Middle frontal gyrus (tissue), 1 donor: ENCODE measurements at regions not wholly inside any gene's neighbourhood (a gene's known extent, or its start where the extent isn't known, plus 50 kb on each side); places are given as distances from the start of the nearest gene placed in this dataset.
"Not testable (repeated sequence)": the region's sequence is repeated elsewhere in the genome, so short reads cannot be mapped to it uniquely, and the experiment has no call there.

Source experiments
- DNase-seq: peaks from one replicate; pipeline ENCODE4 v3.0.0-alpha.2; 2015; ENCODE audit warnings: low spot score; ENCODE audit errors: extremely low spot score

DNA sequence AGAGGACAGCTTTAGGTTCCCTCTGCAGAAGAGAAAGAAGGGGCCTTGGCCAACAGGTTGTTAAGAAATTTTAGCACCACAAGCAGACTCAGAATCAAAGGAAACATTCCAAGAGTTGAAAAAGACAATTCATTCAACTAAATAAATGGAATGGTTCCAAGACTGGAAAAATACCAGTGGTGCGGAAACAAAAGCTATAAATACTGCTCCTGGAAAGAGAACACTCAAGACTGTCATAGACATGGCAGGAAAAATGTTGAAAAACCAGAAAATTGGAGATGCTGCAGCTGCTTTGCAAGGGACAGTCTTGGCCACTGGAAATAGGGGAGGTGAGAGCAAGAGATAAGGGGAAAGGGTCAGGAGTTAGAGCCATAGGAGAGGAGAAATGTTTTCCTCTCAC lies 312.7 kb upstream of the CYRIA start:
- DNase-seq = no peak

DNA sequence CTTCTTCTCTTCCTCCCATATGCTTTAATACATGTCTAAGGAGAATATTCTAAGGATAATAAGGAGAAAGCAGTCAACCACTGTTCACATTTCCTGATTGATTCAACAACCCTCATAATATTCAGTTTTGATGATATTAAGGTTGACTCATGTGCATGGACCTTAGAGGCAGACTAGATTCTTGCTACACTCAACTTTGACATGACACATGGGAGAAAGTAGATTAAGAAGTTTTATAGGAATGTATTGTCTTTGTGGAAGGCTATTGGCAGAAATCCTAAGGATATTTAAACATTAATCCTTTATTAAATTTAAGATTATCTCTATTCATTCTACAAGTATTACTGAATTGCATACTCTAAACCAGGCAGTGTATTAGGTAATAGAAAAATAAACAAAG lies 309.1 kb upstream of the CYRIA start:
- no peak for DNase-seq

GRCh38 chr2:16973586-16974286 lies 308.1 kb upstream of the CYRIA start:
- DNase-seq = no peak

DNA sequence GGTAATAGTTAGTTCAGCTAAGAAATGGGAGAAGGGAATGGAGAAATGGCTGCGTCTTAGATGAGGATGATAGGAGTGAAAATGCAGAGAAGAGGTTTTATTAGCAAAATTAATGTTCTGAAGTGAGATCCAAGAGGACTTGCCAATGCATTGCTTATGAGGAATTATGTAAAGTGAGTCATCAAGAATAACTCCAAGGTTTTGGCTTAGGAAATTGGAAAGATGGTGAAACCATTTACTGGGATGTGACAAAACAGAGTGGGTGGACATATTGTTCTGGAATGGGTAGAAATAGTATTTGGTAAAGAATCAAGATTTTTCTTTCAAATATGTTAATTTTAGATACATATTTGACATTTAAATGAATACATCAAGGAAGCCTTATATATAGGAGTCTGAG lies 306.6 kb upstream of the CYRIA start:
- DNase-seq = no peak

GRCh38 chr2:16971722-16972234 lies 306.1 kb upstream of the CYRIA start:
- DNase-seq = no peak

DNA sequence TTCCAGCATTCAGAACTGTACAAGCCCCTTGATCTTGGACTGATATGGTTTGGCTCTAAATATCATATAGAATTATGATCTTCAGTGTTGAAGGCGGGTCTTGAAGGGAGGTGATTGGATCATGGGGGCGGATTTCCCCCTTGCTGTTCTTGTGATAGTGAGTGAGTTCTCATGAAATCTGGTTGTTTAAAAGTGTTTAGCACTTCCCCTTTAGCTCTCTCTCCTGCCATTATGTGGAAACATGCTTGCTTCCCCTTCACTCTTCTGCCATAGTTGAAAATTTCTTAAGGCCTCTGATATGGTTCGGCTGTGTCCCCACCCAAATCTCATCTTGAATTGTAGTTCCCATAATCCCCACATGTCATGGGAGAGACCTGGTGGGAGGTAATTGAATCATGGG lies 305.3 kb upstream of the CYRIA start:
- DNase-seq = not testable (repeated sequence)

DNA sequence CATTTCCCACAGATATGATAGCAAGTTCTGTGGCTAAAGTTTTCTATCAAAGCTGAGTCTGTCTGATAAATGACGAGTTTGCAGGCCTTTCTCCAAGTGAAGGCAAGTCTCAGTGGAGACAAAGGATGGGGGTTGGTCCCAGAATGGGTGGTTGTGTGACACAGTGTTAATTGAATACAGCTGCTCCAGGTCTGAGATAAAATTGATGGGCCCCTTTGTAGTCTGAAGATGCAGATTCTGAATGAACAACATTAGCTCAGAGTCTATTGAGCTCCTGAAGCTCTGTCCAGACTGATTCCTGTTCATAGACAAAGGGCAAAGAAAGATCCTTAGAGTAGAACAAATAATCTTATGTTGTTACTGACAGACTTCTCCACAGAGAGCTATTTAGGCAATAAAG lies 296.9 kb upstream of the CYRIA start:
- no peak for DNase-seq

GRCh38 chr2:16960579-16960978 lies 294.9 kb upstream of the CYRIA start:
- DNase-seq = no peak

GRCh38 chr2:16958266-16958665 lies 292.6 kb upstream of the CYRIA start:
- no peak for DNase-seq

GRCh38 chr2:16952805-16953204 lies 287.2 kb upstream of the CYRIA start:
- DNase-seq = no peak

DNA sequence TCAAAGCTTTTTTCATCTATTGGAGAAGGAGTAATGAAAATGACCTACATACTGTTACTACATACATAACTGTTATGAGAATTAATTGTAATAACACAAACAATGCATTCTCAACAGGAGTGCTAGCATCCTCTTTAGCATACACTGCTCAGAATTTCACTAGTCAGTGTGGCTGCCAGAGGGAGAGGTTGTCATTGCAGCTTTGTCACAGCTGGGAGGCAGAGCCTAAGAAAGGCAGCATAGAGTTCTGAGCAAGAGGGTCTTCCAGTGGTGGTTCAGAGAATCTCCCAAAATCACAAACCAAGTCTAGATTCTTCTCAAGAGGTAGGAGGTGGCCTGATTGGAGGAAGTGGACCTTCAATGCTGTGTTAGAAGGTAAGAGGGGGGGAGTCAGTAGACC lies 286.7 kb upstream of the CYRIA start:
- no peak for DNase-seq

DNA sequence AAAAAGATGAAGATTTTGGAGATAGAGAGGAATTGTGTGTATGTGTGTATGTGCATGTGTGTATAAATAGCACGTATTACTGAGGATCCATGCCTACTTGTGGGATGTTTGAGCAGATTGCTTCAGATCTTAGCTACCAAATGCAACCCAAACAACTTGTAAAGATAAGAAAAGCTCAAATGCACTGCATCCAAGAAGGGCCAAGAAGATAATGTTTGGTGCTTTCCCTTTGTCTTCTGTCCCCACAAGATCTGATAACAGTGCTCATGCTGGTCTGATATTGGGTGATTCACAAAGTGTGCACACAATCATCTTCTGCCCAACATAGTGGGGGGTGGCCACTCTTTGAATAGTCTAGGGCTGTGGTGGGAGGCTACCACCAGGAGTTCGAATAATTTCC lies 284.8 kb upstream of the CYRIA start:
- no peak for DNase-seq

DNA sequence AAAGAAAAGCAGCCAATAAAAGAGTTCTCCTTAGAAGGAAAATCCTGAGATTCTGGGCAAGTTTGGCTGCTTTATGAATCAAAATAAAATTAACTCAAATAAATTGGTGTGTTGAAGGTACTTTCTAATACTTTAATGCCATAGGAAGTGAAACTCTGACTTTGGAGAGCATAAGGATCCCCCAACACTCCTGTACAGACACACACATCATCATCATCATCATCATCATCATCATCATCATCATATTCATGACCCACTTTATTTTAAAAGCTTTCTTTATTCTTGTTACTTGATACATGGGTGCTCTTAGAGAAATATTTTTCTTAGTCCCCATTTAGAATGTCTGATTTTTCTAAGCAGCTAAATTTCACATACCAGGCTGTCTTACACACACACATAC lies 283.1 kb upstream of the CYRIA start:
- no peak for DNase-seq

DNA sequence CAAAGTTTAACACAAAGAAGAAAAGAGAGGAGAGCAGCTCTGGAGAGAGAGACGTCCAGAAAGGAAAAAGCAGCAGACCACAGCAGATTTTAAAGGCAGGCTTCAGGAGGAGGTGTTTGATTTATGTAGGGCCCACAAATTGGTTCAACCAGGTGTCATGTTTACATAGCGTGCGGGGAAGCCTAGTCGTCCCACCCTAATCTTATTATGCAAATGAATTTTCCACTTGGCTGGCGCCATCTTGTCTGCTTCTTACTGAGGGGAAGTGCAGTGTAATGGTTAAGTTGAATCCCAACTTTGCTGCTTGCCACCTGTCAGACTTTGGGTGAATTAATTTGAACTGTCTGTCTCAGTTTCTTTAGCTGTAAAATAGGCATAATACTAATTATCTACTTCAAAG lies 282.4 kb upstream of the CYRIA start:
- no peak for DNase-seq

- no peak for DNase-seq
Measured at GRCh38 chr2:16943279-16943958, 277.8 kb upstream of the CYRIA start.

GRCh38 chr2:16940214-16940613 lies 274.6 kb upstream of the CYRIA start:
- no peak for DNase-seq

GRCh38 chr2:16939771-16940170 lies 274.1 kb upstream of the CYRIA start:
- DNase-seq = no peak

- no peak for DNase-seq
Measured at GRCh38 chr2:16933355-16933754, 267.7 kb upstream of the CYRIA start.

GRCh38 chr2:16932826-16933225 lies 267.2 kb upstream of the CYRIA start:
- no peak for DNase-seq

- DNase-seq = no peak
Measured at GRCh38 chr2:16931441-16931840, 265.8 kb upstream of the CYRIA start.

- no peak for DNase-seq
Measured at GRCh38 chr2:16927398-16927797, 261.8 kb upstream of the CYRIA start.

DNA sequence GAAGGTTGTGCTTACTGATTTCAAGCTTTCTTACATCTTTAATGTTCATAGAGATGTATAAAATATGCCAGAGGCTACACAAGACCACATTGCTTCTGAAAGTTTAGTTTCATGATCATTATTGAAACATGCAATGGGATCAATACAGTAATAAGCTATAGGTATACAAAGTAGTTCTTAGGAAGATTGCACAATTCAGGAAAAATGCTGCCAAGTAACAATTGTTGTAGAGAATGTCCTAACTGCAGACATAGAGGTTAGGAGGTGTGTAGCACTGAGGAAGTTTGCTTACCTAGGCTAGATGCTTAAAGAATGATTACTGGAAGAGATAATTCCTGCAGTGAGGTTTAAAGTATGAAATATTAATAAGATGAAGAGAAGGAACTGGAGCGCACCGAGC lies 259.5 kb upstream of the CYRIA start:
- no peak for DNase-seq

GRCh38 chr2:16915341-16915755 lies 249.7 kb upstream of the CYRIA start:
- not testable (repeated sequence) for DNase-seq
